ENCODE measurements at regions not wholly inside any gene's neighbourhood (a gene's known extent, or its start where the extent isn't known, plus 50 kb on each side); places are given as distances from the start of the nearest gene placed in this dataset. TPM values are rescaled to one million over a fixed set of nuclear protein-coding genes. Genes with fewer than 3 reads are reported as not detected.

Small RNA genes in the stretch of these regions (small RNA-seq; reads per million reads assigned to genes)
- gene RF00019 (ENCODE audit: insufficient read depth) (not detected), gene SNORA25B (ENCODE audit: insufficient read depth) (not detected)
